A549 (cell line): ENCODE measurements at regions not wholly inside any gene's neighbourhood (a gene's known extent, or its start where the extent isn't known, plus 50 kb on each side); places are given as distances from the start of the nearest gene placed in this dataset.

Source experiments
- ATAC-seq, 2 experiments: fragments of 200-7000 bp in 1 of 2; fragments of >200 bp in 1 of 2; cut with Nextera tagmentation in 1 of 2; cut with Tn5 transposase in 1 of 2; 3 replicates each; pipeline versions ENCODE4 v1.8.0 to v1.9.1; 2018 to 2020; ENCODE audit warnings: mild to moderate bottlenecking in 1 of 2, moderate library complexity in 1 of 2
- CTCF ChIA-PET: fragments of 300-600 bp; sonication (Branson Sonifier 250); formaldehyde crosslinking; extraction: SDS; loops from one replicate; lab custom pipeline; 2021; ENCODE audit warnings: antibody characterized with exemption, inconsistent platforms; lab: Yijun Ruan, JAX
- POLR2A ChIA-PET: fragments of 350-600 bp; formaldehyde crosslinking; extraction: SDS; loops from one replicate; lab custom pipeline; 2021; ENCODE audit warnings: antibody characterized with exemption, inconsistent platforms; lab: Yijun Ruan, JAX
- DNase-seq, 2 experiments: peaks; one replicate each; pipeline versions ENCODE4 v3.0.0 to v3.0.0-alpha.2; 2011 to 2016; ENCODE audit warnings: low read depth in 1 of 2, low spot score in 1 of 2
- FAIRE-seq: peaks from 2 replicates; lab custom pipeline; 2011; peaks lifted over from hg19 to GRCh38; lab: Jason Lieb, UNC
- H3K27ac ChIP-seq, 2 experiments: fragments of >200 bp; sonication (Bioruptor Twin); formaldehyde crosslinking; 3 replicates each; pipeline ENCODE4 v1.5.1; 2016 to 2017
- H3K4me1 ChIP-seq: fragments of >200 bp; sonication (Bioruptor Twin); formaldehyde crosslinking; 3 replicates; pipeline ENCODE4 v1.6.1; 2016
- H3K4me2 ChIP-seq: fragments of >200 bp; sonication (Bioruptor Twin); formaldehyde crosslinking; 3 replicates; pipeline ENCODE4 v1.6.1; 2016
- H3K4me3 ChIP-seq: fragments of >200 bp; sonication (Bioruptor Twin); formaldehyde crosslinking; 3 replicates; pipeline ENCODE4 v1.5.1; 2016
- H3K9me3 ChIP-seq: fragments of >200 bp; sonication (Bioruptor Twin); formaldehyde crosslinking; 3 replicates; pipeline ENCODE4 v1.6.1; 2016
- ATOH8 ChIP-seq: fragments of 250-450 bp; sonication (Bioruptor Pico); IDR thresholded peaks from 2 replicates; pipeline ENCODE4 v1.5.0; 2020; ENCODE audit warnings: low read depth, mild to moderate bottlenecking, moderate library complexity
- CBX8 ChIP-seq: fragments of 200-600 bp; sonication (generic); IDR thresholded peaks from 2 replicates; pipeline ENCODE4 v1.6.1; 2016
- EHMT2 ChIP-seq: fragments of 200-600 bp; sonication (generic); IDR thresholded peaks from 2 replicates; pipeline ENCODE4 v1.6.1; 2016; ENCODE audit warnings: antibody characterized with exemption, low read depth, mild to moderate bottlenecking, moderate library complexity
- FOSL2 ChIP-seq, 2 experiments: fragments of 450-650 bp in 1 of 2; fragments of >200 bp in 1 of 2; sonication (Bioruptor Twin) in 1 of 2; formaldehyde crosslinking; IDR thresholded peaks; 2 replicates each; pipeline versions ENCODE4 v1.5.0 to v1.6.1; 2016 to 2020; ENCODE audit warnings: mild to moderate bottlenecking in 1 of 2, moderate library complexity in 1 of 2
- GATA3 ChIP-seq: IDR thresholded peaks from 2 replicates; pipeline ENCODE4 v1.6.1; 2012; ENCODE audit warnings: borderline replicate concordance
- HDAC2 ChIP-seq: fragments of 200-600 bp; sonication (generic); IDR thresholded peaks from 2 replicates; pipeline ENCODE4 v1.6.1; 2016
- HEYL ChIP-seq: fragments of 250-450 bp; sonication (Bioruptor Pico); IDR thresholded peaks from 2 replicates; pipeline ENCODE4 v1.8.0; 2021; ENCODE audit warnings: mild to moderate bottlenecking, moderate library complexity
- HOXB5 ChIP-seq: fragments of 250-450 bp; sonication (Bioruptor Pico); IDR thresholded peaks from 2 replicates; pipeline ENCODE4 v1.5.0; 2020; ENCODE audit warnings: mild to moderate bottlenecking, moderate library complexity
- JUN ChIP-seq, 2 experiments: fragments of >200 bp; sonication (Bioruptor Twin); formaldehyde crosslinking; IDR thresholded peaks; 2 replicates in 1 of 2; 3 replicates in 1 of 2; pipeline ENCODE4 v1.6.1; 2016 to 2017
- KDM1A ChIP-seq: fragments of 200-600 bp; sonication (generic); IDR thresholded peaks from 2 replicates; pipeline ENCODE4 v1.6.1; 2016; ENCODE audit warnings: low read depth, mild to moderate bottlenecking
- MAZ ChIP-seq: fragments of 150-350 bp; IDR thresholded peaks from 2 replicates; pipeline ENCODE4 v1.6.1; 2014; ENCODE audit warnings: antibody characterized with exemption, low read depth, low read length, borderline replicate concordance
- MYC ChIP-seq: IDR thresholded peaks from 2 replicates; pipeline ENCODE4 v1.6.1; 2012; ENCODE audit warnings: mild to moderate bottlenecking, inconsistent platforms, low read length, improper control_type of control experiment, borderline replicate concordance
- NR3C1 ChIP-seq: fragments of >200 bp; sonication (Bioruptor Twin); formaldehyde crosslinking; IDR thresholded peaks from 3 replicates; pipeline ENCODE4 v1.6.1; 2017
- PBX3 ChIP-seq: IDR thresholded peaks from 2 replicates; pipeline ENCODE4 v1.6.1; 2012
- POLR2AphosphoS2 ChIP-seq: conservative IDR thresholded peaks from 2 replicates; pipeline ENCODE4 v1.6.1; 2012; ENCODE audit warnings: low read length, improper control_type of control experiment, inconsistent platforms
- RAD21 ChIP-seq, 2 experiments: fragments of >200 bp in 1 of 2; sonication (Bioruptor Twin) in 1 of 2; formaldehyde crosslinking in 1 of 2; IDR thresholded peaks in 1 of 2; conservative IDR thresholded peaks in 1 of 2; 2 replicates in 1 of 2; 3 replicates in 1 of 2; pipeline ENCODE4 v1.6.1; 2012 to 2018; ENCODE audit warnings: inconsistent platforms in 1 of 2
- RNF2 ChIP-seq: fragments of 200-600 bp; sonication (generic); IDR thresholded peaks from 2 replicates; pipeline ENCODE4 v1.6.1; 2016; ENCODE audit warnings: low read depth, mild to moderate bottlenecking, antibody characterized with exemption, moderate library complexity, borderline replicate concordance
- SMC3 ChIP-seq: fragments of >200 bp; sonication (Bioruptor Twin); formaldehyde crosslinking; IDR thresholded peaks from 3 replicates; pipeline ENCODE4 v1.6.1; 2018; ENCODE audit warnings: inconsistent platforms
- TFCP2L1 ChIP-seq: fragments of 250-450 bp; sonication (Bioruptor Pico); IDR thresholded peaks from 2 replicates; pipeline ENCODE4 v1.5.0; 2021; ENCODE audit warnings: mild to moderate bottlenecking
- TP53 ChIP-seq: fragments of 250-450 bp; sonication (Bioruptor Pico); IDR thresholded peaks from 2 replicates; pipeline ENCODE4 v1.5.0; 2021; ENCODE audit warnings: mild to moderate bottlenecking, moderate library complexity
- USF2 ChIP-seq: fragments of 450-650 bp; IDR thresholded peaks from 2 replicates; pipeline ENCODE4 v1.6.1; 2014; ENCODE audit warnings: antibody characterized with exemption
- ZC3H11A ChIP-seq: fragments of 450-650 bp; IDR thresholded peaks from 2 replicates; pipeline ENCODE4 v1.6.1; 2014; ENCODE audit warnings: antibody characterized with exemption, mild to moderate bottlenecking
- ZFP36 ChIP-seq: fragments of 450-650 bp; IDR thresholded peaks from 2 replicates; pipeline ENCODE4 v1.6.1; 2014; ENCODE audit warnings: borderline replicate concordance; ENCODE audit not compliant: partially characterized antibody
- ZSCAN20 ChIP-seq: fragments of 250-450 bp; sonication (Bioruptor Pico); IDR thresholded peaks from 2 replicates; pipeline ENCODE4 v1.8.0; 2022; ENCODE audit warnings: mild to moderate bottlenecking, moderate library complexity
- WGBS: methylation state at CpG from one replicate; pipeline ENCODE4 v1.1.6; 2017; ENCODE audit errors: missing lambda C conversion rate; 5-methylcytosine and 5-hydroxymethylcytosine counted together
- TF ChIP-seq, protein P1 (sequence below): IDR thresholded peaks from 2 replicates; pipeline ENCODE4 v1.6.1; 2012; ENCODE audit warnings: low read depth, borderline replicate concordance
- TF ChIP-seq, protein P2 (sequence below): fragments of 200-600 bp; sonication (generic); IDR thresholded peaks from 2 replicates; pipeline ENCODE4 v1.6.1; 2016; ENCODE audit warnings: antibody characterized with exemption, mild to moderate bottlenecking, moderate library complexity
- TF ChIP-seq, protein P3 (sequence below): fragments of >200 bp; sonication (Bioruptor Twin); formaldehyde crosslinking; IDR thresholded peaks from 2 replicates; pipeline ENCODE4 v1.6.1; 2016

DNA sequence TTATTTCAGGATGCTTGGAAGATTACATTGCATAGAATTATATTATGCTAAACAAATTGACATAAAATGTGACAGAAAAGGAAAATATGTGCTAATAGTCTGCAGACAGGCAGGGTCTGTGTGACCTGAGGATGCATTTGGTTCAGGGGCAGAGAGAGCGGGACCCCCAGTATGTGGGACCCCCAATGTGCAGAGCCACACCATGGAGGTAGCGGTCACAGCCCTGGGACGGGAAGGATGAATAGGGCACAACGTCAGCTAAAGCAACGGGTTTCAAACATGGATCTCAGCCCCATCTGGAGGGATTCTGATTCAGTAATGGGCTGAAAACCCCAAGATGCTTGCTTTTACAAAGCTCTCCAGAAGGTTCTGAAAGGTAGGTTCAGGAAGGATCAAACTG is 251.8 kb upstream of the ADARB2 start (continued):
- TF ChIP-seq PBX3, result no peak
- TF ChIP-seq ZSCAN20 (CRISPR knock-in tag), result no peak

- no peak overlapping the region for H3K4me3 ChIP-seq
- no peak for DNase-seq
- TF ChIP-seq TFCP2L1 (CRISPR knock-in tag), result no peak
- TF ChIP-seq TP53, result no peak
- TF ChIP-seq HDAC2, result no peak
- TF ChIP-seq GATA3, result no peak
- TF ChIP-seq USF2, result no peak
- TF ChIP-seq MAZ, result no peak
- TF ChIP-seq CBX8, result no peak
- TF ChIP-seq HEYL (CRISPR knock-in tag), result no peak
- no peak for TF ChIP-seq ZC3H11A
- TF ChIP-seq POLR2AphosphoS2, result no peak
- TF ChIP-seq, protein P1, sequence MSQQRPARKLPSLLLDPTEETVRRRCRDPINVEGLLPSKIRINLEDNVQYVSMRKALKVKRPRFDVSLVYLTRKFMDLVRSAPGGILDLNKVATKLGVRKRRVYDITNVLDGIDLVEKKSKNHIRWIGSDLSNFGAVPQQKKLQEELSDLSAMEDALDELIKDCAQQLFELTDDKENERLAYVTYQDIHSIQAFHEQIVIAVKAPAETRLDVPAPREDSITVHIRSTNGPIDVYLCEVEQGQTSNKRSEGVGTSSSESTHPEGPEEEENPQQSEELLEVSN, result no peak
- TF ChIP-seq JUN (IDR thresholded peaks at IDR 0.05), result no peak
- TF ChIP-seq KDM1A, result no peak
- no peak for TF ChIP-seq SMC3
- no peak for TF ChIP-seq ZFP36
- CTCF ChIA-PET, result no interaction called here
- no peak for FAIRE-seq
- H3K27ac ChIP-seq, result no peak overlapping the region
- no peak overlapping the region for H3K4me2 ChIP-seq
- H3K4me1 ChIP-seq, result no peaks in the 10 kb centered on the region
- no peaks in the 10 kb centered on the region for H3K9me3 ChIP-seq
- 1% methylated on average over 3 of the region's 3 CpGs for WGBS
- ATAC-seq, result no peak
- POLR2A ChIA-PET, result no interaction called here
Measured at GRCh38 chr10:1981976-1982375, 244.7 kb upstream of the ADARB2 start.

DNA sequence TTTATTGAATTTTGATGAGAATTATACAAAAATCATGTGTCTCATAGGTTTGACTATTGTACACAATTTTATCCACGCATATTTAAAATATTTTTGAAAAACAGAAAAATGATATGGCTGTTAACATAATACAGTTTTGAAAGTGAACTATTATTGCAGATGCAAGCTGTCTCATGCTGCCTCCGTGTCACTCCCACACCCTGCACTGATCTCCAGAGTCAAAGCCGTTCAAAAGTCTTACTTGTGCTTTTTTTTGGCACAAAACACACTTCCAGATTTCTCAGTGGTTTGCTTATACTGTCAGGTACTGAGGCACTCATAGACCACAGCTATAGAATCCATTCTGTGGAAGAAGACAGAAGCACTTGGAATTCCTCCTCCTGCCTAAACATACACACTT is 243.1 kb upstream of the ADARB2 start:
- Histone ChIP-seq H3K27ac (no peak overlapping the region), H3K4me1 (no peaks in the 10 kb centered on the region), H3K4me3 (no peak overlapping the region), H3K9me3 (no peaks in the 10 kb centered on the region), H3K4me2 (no peak overlapping the region)
- ChIA-PET POLR2A (no interaction called here), CTCF (no interaction called here)
- DNase-seq (no peak), ATAC-seq (no peak), FAIRE-seq (no peak)
- under 1% methylated on average over 3 of the region's 3 CpGs for WGBS
- TF ChIP-seq FOSL2 (IDR thresholded peaks at IDR 0.05) (no peak), FOSL2 (CRISPR knock-in tag; IDR thresholded peaks at IDR 0.05) (no peak), TP53 (no peak), PBX3 (no peak), KDM1A (no peak), CBX8 (no peak), JUN (IDR thresholded peaks at IDR 0.05) (no peak), HEYL (CRISPR knock-in tag) (no peak), EHMT2 (no peak), GATA3 (no peak), HOXB5 (no peak), MYC (no peak), NR3C1 (no peak), RNF2 (no peak), ATOH8 (no peak), ZSCAN20 (CRISPR knock-in tag) (no peak), TFCP2L1 (CRISPR knock-in tag) (no peak), RAD21 (conservative IDR thresholded peaks at IDR 0.05 in 1 of 2, IDR thresholded peaks at IDR 0.05 in 1 of 2) (no peak)
- TF ChIP-seq, protein P2, sequence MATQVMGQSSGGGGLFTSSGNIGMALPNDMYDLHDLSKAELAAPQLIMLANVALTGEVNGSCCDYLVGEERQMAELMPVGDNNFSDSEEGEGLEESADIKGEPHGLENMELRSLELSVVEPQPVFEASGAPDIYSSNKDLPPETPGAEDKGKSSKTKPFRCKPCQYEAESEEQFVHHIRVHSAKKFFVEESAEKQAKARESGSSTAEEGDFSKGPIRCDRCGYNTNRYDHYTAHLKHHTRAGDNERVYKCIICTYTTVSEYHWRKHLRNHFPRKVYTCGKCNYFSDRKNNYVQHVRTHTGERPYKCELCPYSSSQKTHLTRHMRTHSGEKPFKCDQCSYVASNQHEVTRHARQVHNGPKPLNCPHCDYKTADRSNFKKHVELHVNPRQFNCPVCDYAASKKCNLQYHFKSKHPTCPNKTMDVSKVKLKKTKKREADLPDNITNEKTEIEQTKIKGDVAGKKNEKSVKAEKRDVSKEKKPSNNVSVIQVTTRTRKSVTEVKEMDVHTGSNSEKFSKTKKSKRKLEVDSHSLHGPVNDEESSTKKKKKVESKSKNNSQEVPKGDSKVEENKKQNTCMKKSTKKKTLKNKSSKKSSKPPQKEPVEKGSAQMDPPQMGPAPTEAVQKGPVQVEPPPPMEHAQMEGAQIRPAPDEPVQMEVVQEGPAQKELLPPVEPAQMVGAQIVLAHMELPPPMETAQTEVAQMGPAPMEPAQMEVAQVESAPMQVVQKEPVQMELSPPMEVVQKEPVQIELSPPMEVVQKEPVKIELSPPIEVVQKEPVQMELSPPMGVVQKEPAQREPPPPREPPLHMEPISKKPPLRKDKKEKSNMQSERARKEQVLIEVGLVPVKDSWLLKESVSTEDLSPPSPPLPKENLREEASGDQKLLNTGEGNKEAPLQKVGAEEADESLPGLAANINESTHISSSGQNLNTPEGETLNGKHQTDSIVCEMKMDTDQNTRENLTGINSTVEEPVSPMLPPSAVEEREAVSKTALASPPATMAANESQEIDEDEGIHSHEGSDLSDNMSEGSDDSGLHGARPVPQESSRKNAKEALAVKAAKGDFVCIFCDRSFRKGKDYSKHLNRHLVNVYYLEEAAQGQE, result no peak
- TF ChIP-seq, protein P3, sequence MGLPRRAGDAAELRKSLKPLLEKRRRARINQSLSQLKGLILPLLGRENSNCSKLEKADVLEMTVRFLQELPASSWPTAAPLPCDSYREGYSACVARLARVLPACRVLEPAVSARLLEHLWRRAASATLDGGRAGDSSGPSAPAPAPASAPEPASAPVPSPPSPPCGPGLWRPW, result no peak
